ENCODE measurements at regions not wholly inside any gene's neighbourhood (a gene's known extent, or its start where the extent isn't known, plus 50 kb on each side); places are given as distances from the start of the nearest gene placed in this dataset.

GRCh38 chr3:83034806-83035703 is 1273.6 kb upstream of the GBE1 start:
- Histone ChIP-seq H3K9me3 (peaks cover 0 to 5% (median 0%) of the 10 kb centered on the region in 11 donors), H3K36me3 (no peaks in the 10 kb centered on the region), H3K4me1 (no peaks in the 10 kb centered on the region), H3K27ac (no peak overlapping the region), H3K4me3 (no peak overlapping the region), H3K27me3 (no peaks in the 10 kb centered on the region)
- intact Hi-C loops (cut with DNase I) = no loop called here
- 91 to 93% methylated on average over 16 of the region's 16 CpGs for WGBS, 2 donors
- TF ChIP-seq CTCF (IDR thresholded peaks at IDR 0.05) = no peak
- DNase-seq = no peak
- no peak for ATAC-seq

DNA sequence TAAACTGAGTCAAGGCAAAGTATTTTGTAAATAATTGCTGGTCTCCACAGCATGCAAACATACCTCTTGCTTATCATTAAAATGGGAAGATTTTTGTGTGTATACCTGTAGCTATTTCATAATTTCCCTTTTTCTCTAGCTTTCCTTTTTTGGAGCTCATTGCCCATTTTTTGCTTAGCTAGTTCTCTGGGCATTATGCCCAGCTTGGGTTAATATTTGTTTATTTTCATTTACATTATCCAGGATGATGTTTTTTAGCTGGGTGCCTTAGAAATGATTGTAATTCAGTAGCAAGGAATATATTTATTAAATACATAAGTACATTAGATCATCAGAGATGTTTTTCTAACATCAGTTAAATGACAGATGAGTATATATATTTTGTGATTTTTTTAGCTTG is 1271.7 kb upstream of the GBE1 start:
- intact Hi-C loops (cut with DNase I) = no loop called here
- H3K27me3 ChIP-seq = no peaks in the 10 kb centered on the region
- no peak overlapping the region for H3K4me3 ChIP-seq
- H3K9me3 ChIP-seq = peaks cover 0 to 18% (median 3%) of the 10 kb centered on the region in 11 donors
- no peaks in the 10 kb centered on the region for H3K36me3 ChIP-seq
- no peaks in the 10 kb centered on the region for H3K4me1 ChIP-seq
- H3K27ac ChIP-seq = no peak overlapping the region
- DNase-seq = no peak
- TF ChIP-seq CTCF (IDR thresholded peaks at IDR 0.05) = no peak
- ATAC-seq = no peak

DNA sequence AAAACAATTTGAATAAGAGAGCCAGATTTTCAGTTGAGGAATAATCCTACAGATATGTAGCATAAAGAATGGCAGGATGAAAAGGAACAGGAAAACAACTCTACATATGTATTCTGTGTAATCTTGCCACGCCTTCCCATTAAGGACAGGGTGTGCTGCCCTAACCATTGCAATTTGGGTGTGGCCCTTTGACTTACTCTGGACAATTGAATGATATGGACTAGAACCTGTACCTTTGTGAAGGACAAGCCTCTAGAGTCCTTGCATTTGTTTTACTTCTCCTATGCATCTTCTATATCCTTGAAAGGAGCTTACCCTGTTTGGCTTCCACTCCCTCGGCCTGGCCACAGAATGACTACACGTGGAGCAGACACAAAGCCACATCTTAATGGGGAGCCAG is 1261.6 kb upstream of the GBE1 start:
- no peaks in the 10 kb centered on the region for H3K27me3 ChIP-seq
- H3K9me3 ChIP-seq = peaks cover 0 to 8% (median 0%) of the 10 kb centered on the region in 11 donors
- no peaks in the 10 kb centered on the region for H3K4me1 ChIP-seq
- no peak overlapping the region for H3K4me3 ChIP-seq
- DNase-seq (no peak), ATAC-seq (no peak)
- WGBS, 2 donors = 77 to 82% methylated on average over 3 of the region's 3 CpGs
- no peak for TF ChIP-seq CTCF (IDR thresholded peaks at IDR 0.05)
- no peak overlapping the region for H3K27ac ChIP-seq
- H3K36me3 ChIP-seq = no peaks in the 10 kb centered on the region
- intact Hi-C loops (cut with DNase I) = no loop called here

- no peak for ATAC-seq
- no peak overlapping the region for H3K27ac ChIP-seq
- no peaks in the 10 kb centered on the region for H3K4me1 ChIP-seq
- TF ChIP-seq CTCF (IDR thresholded peaks at IDR 0.05) = no peak
- no peaks in the 10 kb centered on the region for H3K27me3 ChIP-seq
- intact Hi-C loops (cut with DNase I) = no loop called here
- H3K4me3 ChIP-seq = no peak overlapping the region
- no peaks in the 10 kb centered on the region for H3K9me3 ChIP-seq
- no peak for DNase-seq
- H3K36me3 ChIP-seq = no peaks in the 10 kb centered on the region
- 72 to 78% methylated on average over 4 of the region's 4 CpGs for WGBS, 2 donors
Observed at GRCh38 chr3:83011481-83011880, 1250.0 kb upstream of the GBE1 start.

Measured in heart right ventricle (tissue), 16 donors.